Spleen (tissue), 7 donors: ENCODE measurements at regions not wholly inside any gene's neighbourhood (a gene's known extent, or its start where the extent isn't known, plus 50 kb on each side); places are given as distances from the start of the nearest gene placed in this dataset.

ENCODE experiments used
- POLR2A ChIP-seq, 3 donors: fragments of 450-650 bp; IDR thresholded peaks; one replicate each; pipeline ENCODE4 v1.5.1; 2017; ENCODE audit warnings: antibody characterized with exemption in 3 of 3, mild to moderate bottlenecking in 1 of 3
- POLR2AphosphoS5 ChIP-seq, 3 donors: sonication (generic); formaldehyde crosslinking; IDR thresholded peaks; one replicate each; pipeline ENCODE4 v1.5.1; 2017; ENCODE audit warnings: antibody characterized with exemption in 3 of 3
- TF ChIP-seq, protein P1 (sequence below), 11 experiments: fragments of 200-600 bp in 7 of 11; fragments of 450-650 bp in 4 of 11; sonication (generic) in 4 of 11; IDR thresholded peaks in 8 of 11; conservative IDR thresholded peaks in 3 of 11; 1 replicate in 7 of 11; 2 replicates in 4 of 11; pipeline versions ENCODE4 v1.4.0 to v1.8.0; 2016 to 2021; ENCODE audit warnings: antibody characterized with exemption in 11 of 11, inconsistent platforms in 4 of 11, mild to moderate bottlenecking in 1 of 11
- donor health status: DM: no; HTN: no; CAD: no; lungs with moderate emphysema.
- donor health status: DM: no; HTN: no; CAD: no.
- donor health status: DM: no; HTN: no; CAD: no.

DNA sequence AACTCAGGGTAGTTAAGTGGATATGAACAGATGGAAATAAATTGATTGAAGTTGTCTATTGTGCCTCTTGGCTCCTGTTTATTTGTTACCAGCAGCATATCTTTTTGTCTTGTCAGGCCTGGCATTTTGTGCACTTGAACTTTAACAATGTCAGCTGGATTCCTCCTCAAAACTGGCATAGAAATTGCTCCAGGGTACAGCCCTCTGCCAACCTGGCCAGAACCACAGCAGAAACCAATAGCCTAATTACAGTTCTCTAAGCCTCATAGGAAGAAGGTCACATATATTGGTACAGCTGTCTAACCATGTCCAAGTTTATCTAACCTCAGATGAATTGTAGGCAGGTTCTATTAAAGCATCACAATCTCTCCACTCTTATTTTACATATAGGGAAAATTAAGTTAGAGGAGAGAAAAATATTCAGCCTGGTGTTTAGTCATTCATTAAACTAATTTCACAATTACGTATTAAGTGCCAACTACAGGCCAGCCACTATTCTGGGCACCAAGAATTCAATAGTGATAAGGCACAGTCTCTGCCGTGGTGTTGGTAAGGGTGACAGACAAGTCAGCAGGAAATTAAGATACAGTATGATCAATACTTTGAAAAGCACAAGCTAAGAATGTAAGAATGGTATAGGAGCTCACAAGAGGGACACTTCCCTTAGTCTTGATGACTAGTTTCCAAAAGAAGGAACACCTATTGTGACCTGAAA lies 452.9 kb upstream of the NECTIN3 start:
- no peak for TF ChIP-seq POLR2A (IDR thresholded peaks at IDR 0.05)
- TF ChIP-seq, protein P1, sequence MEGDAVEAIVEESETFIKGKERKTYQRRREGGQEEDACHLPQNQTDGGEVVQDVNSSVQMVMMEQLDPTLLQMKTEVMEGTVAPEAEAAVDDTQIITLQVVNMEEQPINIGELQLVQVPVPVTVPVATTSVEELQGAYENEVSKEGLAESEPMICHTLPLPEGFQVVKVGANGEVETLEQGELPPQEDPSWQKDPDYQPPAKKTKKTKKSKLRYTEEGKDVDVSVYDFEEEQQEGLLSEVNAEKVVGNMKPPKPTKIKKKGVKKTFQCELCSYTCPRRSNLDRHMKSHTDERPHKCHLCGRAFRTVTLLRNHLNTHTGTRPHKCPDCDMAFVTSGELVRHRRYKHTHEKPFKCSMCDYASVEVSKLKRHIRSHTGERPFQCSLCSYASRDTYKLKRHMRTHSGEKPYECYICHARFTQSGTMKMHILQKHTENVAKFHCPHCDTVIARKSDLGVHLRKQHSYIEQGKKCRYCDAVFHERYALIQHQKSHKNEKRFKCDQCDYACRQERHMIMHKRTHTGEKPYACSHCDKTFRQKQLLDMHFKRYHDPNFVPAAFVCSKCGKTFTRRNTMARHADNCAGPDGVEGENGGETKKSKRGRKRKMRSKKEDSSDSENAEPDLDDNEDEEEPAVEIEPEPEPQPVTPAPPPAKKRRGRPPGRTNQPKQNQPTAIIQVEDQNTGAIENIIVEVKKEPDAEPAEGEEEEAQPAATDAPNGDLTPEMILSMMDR (IDR thresholded peaks at IDR 0.05 in 8 of 11, conservative IDR thresholded peaks at IDR 0.05 in 3 of 11) = no peak
- TF ChIP-seq POLR2AphosphoS5 (IDR thresholded peaks at IDR 0.05) = no peak
